ENCODE measurements at regions not wholly inside any gene's neighbourhood (a gene's known extent, or its start where the extent isn't known, plus 50 kb on each side); places are given as distances from the start of the nearest gene placed in this dataset.
"Not testable (repeated sequence)": the region's sequence is repeated elsewhere in the genome, so short reads cannot be mapped to it uniquely, and the experiment has no call there.

- Histone ChIP-seq H3K36me3 (ENCODE audit: control insufficient read depth, insufficient read depth, low read length) (no peaks in the 10 kb centered on the region), H3K27ac (ENCODE audit: low read depth, low read length) (no peak overlapping the region), H3K4me3 (ENCODE audit: low read length) (no peak overlapping the region), H3K9ac (ENCODE audit: low read length) (no peak overlapping the region), H3K27me3 (ENCODE audit: control insufficient read depth, insufficient read depth, low read length) (no peaks in the 10 kb centered on the region), H3K4me1 (ENCODE audit: control insufficient read depth, insufficient read depth, low read length) (no peaks in the 10 kb centered on the region)
These were observed 357.6 kb downstream of the SFMBT2 start for GRCh38 chr10:7053195-7053594.

- not testable (repeated sequence) for H3K36me3 ChIP-seq (ENCODE audit: control insufficient read depth, insufficient read depth, low read length); H3K27me3 ChIP-seq (ENCODE audit: control insufficient read depth, insufficient read depth, low read length); H3K27ac ChIP-seq (ENCODE audit: low read depth, low read length); H3K4me3 ChIP-seq (ENCODE audit: low read length); H3K4me1 ChIP-seq (ENCODE audit: control insufficient read depth, insufficient read depth, low read length); H3K9ac ChIP-seq (ENCODE audit: low read length)
These were observed 360.8 kb downstream of the SFMBT2 start for GRCh38 chr10:7050024-7050423.

- no peak overlapping the region for H3K9ac ChIP-seq (ENCODE audit: low read length)
- H3K27me3 ChIP-seq (ENCODE audit: control insufficient read depth, insufficient read depth, low read length), result no peaks in the 10 kb centered on the region
- no peak overlapping the region for H3K27ac ChIP-seq (ENCODE audit: low read depth, low read length)
- H3K4me1 ChIP-seq (ENCODE audit: control insufficient read depth, insufficient read depth, low read length), result no peaks in the 10 kb centered on the region
- no peak overlapping the region for H3K4me3 ChIP-seq (ENCODE audit: low read length)
- H3K36me3 ChIP-seq (ENCODE audit: control insufficient read depth, insufficient read depth, low read length), result no peaks in the 10 kb centered on the region
These were observed 362.8 kb downstream of the SFMBT2 start for GRCh38 chr10:7048061-7048460.

GRCh38 chr10:7046615-7047014, 364.2 kb downstream of the SFMBT2 start:
- H3K4me1 ChIP-seq (ENCODE audit: control insufficient read depth, insufficient read depth, low read length), result no peaks in the 10 kb centered on the region
- no peaks in the 10 kb centered on the region for H3K36me3 ChIP-seq (ENCODE audit: control insufficient read depth, insufficient read depth, low read length)
- H3K27me3 ChIP-seq (ENCODE audit: control insufficient read depth, insufficient read depth, low read length), result no peaks in the 10 kb centered on the region
- no peak overlapping the region for H3K4me3 ChIP-seq (ENCODE audit: low read length)
- no peak overlapping the region for H3K27ac ChIP-seq (ENCODE audit: low read depth, low read length)
- H3K9ac ChIP-seq (ENCODE audit: low read length), result no peak overlapping the region

- Histone ChIP-seq H3K4me1 (ENCODE audit: control insufficient read depth, insufficient read depth, low read length) (no peaks in the 10 kb centered on the region), H3K27ac (ENCODE audit: low read depth, low read length) (no peak overlapping the region), H3K36me3 (ENCODE audit: control insufficient read depth, insufficient read depth, low read length) (no peaks in the 10 kb centered on the region), H3K9ac (ENCODE audit: low read length) (no peak overlapping the region), H3K4me3 (ENCODE audit: low read length) (no peak overlapping the region), H3K27me3 (ENCODE audit: control insufficient read depth, insufficient read depth, low read length) (no peaks in the 10 kb centered on the region)
These were observed 364.8 kb downstream of the SFMBT2 start for GRCh38 chr10:7045891-7046599.

GRCh38 chr10:7043055-7043653, 367.7 kb downstream of the SFMBT2 start:
- Histone ChIP-seq H3K36me3 (ENCODE audit: control insufficient read depth, insufficient read depth, low read length) (no peaks in the 10 kb centered on the region), H3K4me3 (ENCODE audit: low read length) (no peak overlapping the region), H3K27me3 (ENCODE audit: control insufficient read depth, insufficient read depth, low read length) (no peaks in the 10 kb centered on the region), H3K4me1 (ENCODE audit: control insufficient read depth, insufficient read depth, low read length) (no peaks in the 10 kb centered on the region), H3K9ac (ENCODE audit: low read length) (no peak overlapping the region), H3K27ac (ENCODE audit: low read depth, low read length) (no peak overlapping the region)

- Histone ChIP-seq H3K4me1 (ENCODE audit: control insufficient read depth, insufficient read depth, low read length) (no peaks in the 10 kb centered on the region), H3K4me3 (ENCODE audit: low read length) (no peak overlapping the region), H3K27ac (ENCODE audit: low read depth, low read length) (no peak overlapping the region), H3K36me3 (ENCODE audit: control insufficient read depth, insufficient read depth, low read length) (no peaks in the 10 kb centered on the region), H3K9ac (ENCODE audit: low read length) (no peak overlapping the region), H3K27me3 (ENCODE audit: control insufficient read depth, insufficient read depth, low read length) (no peaks in the 10 kb centered on the region)
These were observed 368.3 kb downstream of the SFMBT2 start for GRCh38 chr10:7042419-7043054.

- no peak overlapping the region for H3K27ac ChIP-seq (ENCODE audit: low read depth, low read length)
- H3K4me3 ChIP-seq (ENCODE audit: low read length), result no peak overlapping the region
- H3K27me3 ChIP-seq (ENCODE audit: control insufficient read depth, insufficient read depth, low read length), result no peaks in the 10 kb centered on the region
- no peaks in the 10 kb centered on the region for H3K4me1 ChIP-seq (ENCODE audit: control insufficient read depth, insufficient read depth, low read length)
- no peak overlapping the region for H3K9ac ChIP-seq (ENCODE audit: low read length)
- no peaks in the 10 kb centered on the region for H3K36me3 ChIP-seq (ENCODE audit: control insufficient read depth, insufficient read depth, low read length)
These were observed 368.8 kb downstream of the SFMBT2 start for GRCh38 chr10:7042000-7042399.

- H3K4me1 ChIP-seq (ENCODE audit: control insufficient read depth, insufficient read depth, low read length), result no peaks in the 10 kb centered on the region
- H3K9ac ChIP-seq (ENCODE audit: low read length), result no peak overlapping the region
- H3K27me3 ChIP-seq (ENCODE audit: control insufficient read depth, insufficient read depth, low read length), result no peaks in the 10 kb centered on the region
- no peak overlapping the region for H3K4me3 ChIP-seq (ENCODE audit: low read length)
- no peak overlapping the region for H3K27ac ChIP-seq (ENCODE audit: low read depth, low read length)
- no peaks in the 10 kb centered on the region for H3K36me3 ChIP-seq (ENCODE audit: control insufficient read depth, insufficient read depth, low read length)
These were observed 370.2 kb downstream of the SFMBT2 start for GRCh38 chr10:7040681-7041080.

GRCh38 chr10:7039859-7040258, 371.0 kb downstream of the SFMBT2 start:
- no peaks in the 10 kb centered on the region for H3K36me3 ChIP-seq (ENCODE audit: control insufficient read depth, insufficient read depth, low read length)
- H3K4me1 ChIP-seq (ENCODE audit: control insufficient read depth, insufficient read depth, low read length), result no peaks in the 10 kb centered on the region
- no peaks in the 10 kb centered on the region for H3K27me3 ChIP-seq (ENCODE audit: control insufficient read depth, insufficient read depth, low read length)
- H3K4me3 ChIP-seq (ENCODE audit: low read length), result no peak overlapping the region
- no peak overlapping the region for H3K9ac ChIP-seq (ENCODE audit: low read length)
- no peak overlapping the region for H3K27ac ChIP-seq (ENCODE audit: low read depth, low read length)

- Histone ChIP-seq H3K27me3 (ENCODE audit: control insufficient read depth, insufficient read depth, low read length) (no peaks in the 10 kb centered on the region), H3K36me3 (ENCODE audit: control insufficient read depth, insufficient read depth, low read length) (no peaks in the 10 kb centered on the region), H3K27ac (ENCODE audit: low read depth, low read length) (no peak overlapping the region), H3K4me1 (ENCODE audit: control insufficient read depth, insufficient read depth, low read length) (no peaks in the 10 kb centered on the region), H3K9ac (ENCODE audit: low read length) (no peak overlapping the region), H3K4me3 (ENCODE audit: low read length) (no peak overlapping the region)
These were observed 372.4 kb downstream of the SFMBT2 start for GRCh38 chr10:7038416-7038815.

GRCh38 chr10:7037434-7037833, 373.4 kb downstream of the SFMBT2 start:
- H3K27me3 ChIP-seq (ENCODE audit: control insufficient read depth, insufficient read depth, low read length); H3K4me1 ChIP-seq (ENCODE audit: control insufficient read depth, insufficient read depth, low read length); H3K9ac ChIP-seq (ENCODE audit: low read length); H3K36me3 ChIP-seq (ENCODE audit: control insufficient read depth, insufficient read depth, low read length); H3K4me3 ChIP-seq (ENCODE audit: low read length); H3K27ac ChIP-seq (ENCODE audit: low read depth, low read length): not testable (repeated sequence)

- Histone ChIP-seq H3K4me3 (ENCODE audit: low read length) (no peak overlapping the region), H3K9ac (ENCODE audit: low read length) (no peak overlapping the region), H3K27ac (ENCODE audit: low read depth, low read length) (no peak overlapping the region), H3K4me1 (ENCODE audit: control insufficient read depth, insufficient read depth, low read length) (no peaks in the 10 kb centered on the region), H3K36me3 (ENCODE audit: control insufficient read depth, insufficient read depth, low read length) (no peaks in the 10 kb centered on the region), H3K27me3 (ENCODE audit: control insufficient read depth, insufficient read depth, low read length) (no peaks in the 10 kb centered on the region)
These were observed 373.9 kb downstream of the SFMBT2 start for GRCh38 chr10:7036951-7037350.

Data from rectal smooth muscle tissue (tissue), 1 donor.